DND-41 (cell line): ENCODE measurements at regions not wholly inside any gene's neighbourhood (a gene's known extent, or its start where the extent isn't known, plus 50 kb on each side); places are given as distances from the start of the nearest gene placed in this dataset.

Experiments
- ATAC-seq: fragments of 200-7000 bp; cut with Tn5 transposase; 3 replicates; pipeline ENCODE4 v1.9.1; 2021; ENCODE audit warnings: low read depth; ENCODE audit not compliant: insufficient read depth
- DNase-seq: peaks from one replicate; pipeline ENCODE4 v3.0.0-alpha.2; 2020
- H2AFZ ChIP-seq: 2 replicates; pipeline ENCODE4 v1.6.0; 2012; ENCODE audit warnings: low read depth, low read length
- H3K27ac ChIP-seq: 2 replicates; pipeline ENCODE4 v1.5.1; 2012; ENCODE audit warnings: low read length, inconsistent platforms
- H3K27me3 ChIP-seq: fragments of 200-600 bp; sonication (generic); 2 replicates; pipeline ENCODE4 v1.6.0; 2012; ENCODE audit warnings: low read length, mild to moderate bottlenecking, inconsistent platforms; ENCODE audit not compliant: insufficient read depth, poor library complexity
- H3K36me3 ChIP-seq: 2 replicates; pipeline ENCODE4 v1.5.1; 2012; ENCODE audit warnings: low read length, inconsistent platforms; ENCODE audit not compliant: insufficient read depth
- H3K4me1 ChIP-seq: 2 replicates; pipeline ENCODE4 v1.5.1; 2012; ENCODE audit warnings: mild to moderate bottlenecking, low read length; ENCODE audit not compliant: insufficient read depth
- H3K4me2 ChIP-seq: 2 replicates; pipeline ENCODE4 v1.6.0; 2012; ENCODE audit warnings: mild to moderate bottlenecking, moderate library complexity, low read length, inconsistent platforms; ENCODE audit not compliant: insufficient read depth
- H3K4me3 ChIP-seq, 2 experiments: fragments of 200-600 bp in 1 of 2; shearing (Covaris generic) in 1 of 2; 2 replicates each; pipeline ENCODE4 v1.5.1; 2012 to 2016; ENCODE audit warnings: inconsistent platforms in 2 of 2, low read length in 2 of 2, mild to moderate bottlenecking in 2 of 2, low read depth in 1 of 2, moderate library complexity in 1 of 2
- H3K79me2 ChIP-seq: 2 replicates; pipeline ENCODE4 v1.6.0; 2012; ENCODE audit warnings: low read length, inconsistent platforms; ENCODE audit not compliant: insufficient read depth
- H3K9ac ChIP-seq: 2 replicates; pipeline ENCODE4 v1.6.0; 2012; ENCODE audit warnings: low read depth, mild to moderate bottlenecking, inconsistent platforms, low read length, moderate library complexity
- H3K9me3 ChIP-seq: 2 replicates; pipeline ENCODE4 v1.5.1; 2012; ENCODE audit warnings: low read length, moderate library complexity, mild to moderate bottlenecking, inconsistent platforms; ENCODE audit not compliant: insufficient read depth, severe bottlenecking
- H4K20me1 ChIP-seq: 2 replicates; pipeline ENCODE4 v1.6.0; 2012; ENCODE audit warnings: low read length; ENCODE audit not compliant: insufficient read depth
- CTCF ChIP-seq: IDR thresholded peaks from 2 replicates; pipeline ENCODE4 v1.5.1; 2012; ENCODE audit warnings: borderline replicate concordance, low read length, moderate library complexity, mild to moderate bottlenecking; ENCODE audit not compliant: poor library complexity, severe bottlenecking; ENCODE audit errors: extremely low read depth
- EZH2 ChIP-seq: IDR thresholded peaks from 3 replicates; pipeline ENCODE4 v1.6.1; 2012; ENCODE audit warnings: borderline replicate concordance, low read depth, mild to moderate bottlenecking, moderate library complexity, low read length, inconsistent platforms; ENCODE audit not compliant: severe bottlenecking

GRCh38 chr11:33411751-33412150, 154.6 kb downstream of the HIPK3 start:
- Histone ChIP-seq H3K27ac (no peak overlapping the region), H3K9ac (no peak overlapping the region), H2AFZ (no peak overlapping the region), H3K9me3 (no peaks in the 10 kb centered on the region), H3K4me3 (no peak overlapping the region), H3K36me3 (no peaks in the 10 kb centered on the region), H3K4me1 (no peaks in the 10 kb centered on the region), H3K4me2 (no peak overlapping the region), H3K79me2 (no peaks in the 10 kb centered on the region), H4K20me1 (no peaks in the 10 kb centered on the region), H3K27me3 (peaks cover 4% of the 10 kb centered on the region)
- TF ChIP-seq EZH2 (no peak), CTCF (no peak)
- ATAC-seq = no peak
- DNase-seq = no peak

- no peaks in the 10 kb centered on the region for H3K36me3 ChIP-seq
- H3K4me2 ChIP-seq = no peak overlapping the region
- DNase-seq = no peak
- TF ChIP-seq EZH2 (no peak), CTCF (no peak)
- H3K27me3 ChIP-seq = peaks cover 4% of the 10 kb centered on the region
- no peak overlapping the region for H3K27ac ChIP-seq
- no peak for ATAC-seq
- H3K9ac ChIP-seq = no peak overlapping the region
- no peak overlapping the region for H3K4me3 ChIP-seq
- H3K4me1 ChIP-seq = no peaks in the 10 kb centered on the region
- no peak overlapping the region for H2AFZ ChIP-seq
- H3K9me3 ChIP-seq = no peaks in the 10 kb centered on the region
- no peaks in the 10 kb centered on the region for H3K79me2 ChIP-seq
- H4K20me1 ChIP-seq = no peaks in the 10 kb centered on the region
Measured at GRCh38 chr11:33410086-33410765, 153.0 kb downstream of the HIPK3 start.
